Neutrophil (primary cell): ENCODE measurements at regions not wholly inside any gene's neighbourhood (a gene's known extent, or its start where the extent isn't known, plus 50 kb on each side); places are given as distances from the start of the nearest gene placed in this dataset.

ENCODE experiments used
- H3K27ac ChIP-seq: fragments of 200-600 bp; sonication (generic); 2 replicates; pipeline ENCODE4 v1.5.1; 2016; ENCODE audit warnings: mild to moderate bottlenecking, moderate library complexity
- H3K27me3 ChIP-seq: fragments of 200-600 bp; sonication (generic); 2 replicates; pipeline ENCODE4 v1.6.0; 2016; ENCODE audit warnings: mild to moderate bottlenecking
- H3K36me3 ChIP-seq: fragments of 200-600 bp; sonication (generic); 2 replicates; pipeline ENCODE4 v1.5.1; 2017
- H3K4me1 ChIP-seq, 2 experiments: fragments of 200-600 bp in 1 of 2; sonication (generic) in 1 of 2; 1 replicate in 1 of 2; 2 replicates in 1 of 2; pipeline versions ENCODE4 v1.5.1 to v1.6.1; 2013 to 2016; ENCODE audit warnings: low read depth in 1 of 2, low read length in 1 of 2, mild to moderate bottlenecking in 1 of 2, moderate library complexity in 1 of 2; ENCODE audit not compliant: control insufficient read depth in 1 of 2, insufficient read depth in 1 of 2
- H3K4me3 ChIP-seq, 2 experiments: fragments of 200-600 bp in 1 of 2; sonication (generic) in 1 of 2; 1 replicate in 1 of 2; 2 replicates in 1 of 2; pipeline ENCODE4 v1.5.1; 2013 to 2016; ENCODE audit warnings: low read depth in 1 of 2, low read length in 1 of 2, mild to moderate bottlenecking in 1 of 2, moderate library complexity in 1 of 2
- H3K9me3 ChIP-seq: fragments of 200-600 bp; sonication (generic); 2 replicates; pipeline ENCODE4 v1.5.1; 2016
- TF ChIP-seq, protein P1 (sequence below): fragments of 200-600 bp; sonication (generic); IDR thresholded peaks from 2 replicates; pipeline ENCODE4 v1.5.1; 2016; ENCODE audit warnings: antibody characterized with exemption

- Histone ChIP-seq H3K4me1 (no peaks in the 10 kb centered on the region), H3K9me3 (no peaks in the 10 kb centered on the region), H3K36me3 (no peaks in the 10 kb centered on the region), H3K4me3 (no peak overlapping the region), H3K27me3 (no peaks in the 10 kb centered on the region), H3K27ac (no peak overlapping the region)
- TF ChIP-seq, protein P1, sequence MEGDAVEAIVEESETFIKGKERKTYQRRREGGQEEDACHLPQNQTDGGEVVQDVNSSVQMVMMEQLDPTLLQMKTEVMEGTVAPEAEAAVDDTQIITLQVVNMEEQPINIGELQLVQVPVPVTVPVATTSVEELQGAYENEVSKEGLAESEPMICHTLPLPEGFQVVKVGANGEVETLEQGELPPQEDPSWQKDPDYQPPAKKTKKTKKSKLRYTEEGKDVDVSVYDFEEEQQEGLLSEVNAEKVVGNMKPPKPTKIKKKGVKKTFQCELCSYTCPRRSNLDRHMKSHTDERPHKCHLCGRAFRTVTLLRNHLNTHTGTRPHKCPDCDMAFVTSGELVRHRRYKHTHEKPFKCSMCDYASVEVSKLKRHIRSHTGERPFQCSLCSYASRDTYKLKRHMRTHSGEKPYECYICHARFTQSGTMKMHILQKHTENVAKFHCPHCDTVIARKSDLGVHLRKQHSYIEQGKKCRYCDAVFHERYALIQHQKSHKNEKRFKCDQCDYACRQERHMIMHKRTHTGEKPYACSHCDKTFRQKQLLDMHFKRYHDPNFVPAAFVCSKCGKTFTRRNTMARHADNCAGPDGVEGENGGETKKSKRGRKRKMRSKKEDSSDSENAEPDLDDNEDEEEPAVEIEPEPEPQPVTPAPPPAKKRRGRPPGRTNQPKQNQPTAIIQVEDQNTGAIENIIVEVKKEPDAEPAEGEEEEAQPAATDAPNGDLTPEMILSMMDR, result no peak
These were observed 311.5 kb downstream of the DUSP10 start for GRCh38 chr1:221430152-221430960.

DNA sequence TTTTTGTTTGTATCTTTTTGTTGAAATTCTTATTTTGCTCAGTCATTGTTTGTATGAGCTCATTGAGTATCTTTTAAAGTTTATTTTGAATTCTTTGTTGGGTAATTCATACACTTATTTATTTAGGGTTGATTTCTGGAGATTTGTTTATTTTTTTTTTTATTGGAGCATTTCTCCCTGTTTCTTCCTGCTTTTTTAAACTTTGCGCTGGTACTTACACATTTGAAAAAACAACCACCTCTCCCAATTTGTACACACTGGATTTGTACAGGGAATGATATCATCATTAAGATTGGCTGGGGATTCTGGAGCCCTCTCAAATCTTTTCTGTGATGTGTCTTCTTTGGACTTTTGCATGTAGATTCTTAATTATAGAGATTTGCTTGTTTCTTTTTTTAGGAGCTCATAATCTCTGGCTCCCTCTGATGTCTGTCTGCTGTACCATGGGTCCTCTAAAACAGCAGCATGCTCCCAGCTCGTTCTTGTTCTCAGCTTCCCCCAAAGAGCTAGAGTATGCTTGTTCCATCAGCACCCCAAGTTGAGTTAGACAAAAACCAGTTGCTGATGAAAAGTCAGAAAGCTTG, 310.7 kb downstream of the DUSP10 start:
- H3K4me1 ChIP-seq, result no peaks in the 10 kb centered on the region

GRCh38 chr1:221431961-221432360, 309.9 kb downstream of the DUSP10 start:
- Histone ChIP-seq H3K9me3 (no peaks in the 10 kb centered on the region), H3K4me1 (no peaks in the 10 kb centered on the region), H3K27me3 (no peaks in the 10 kb centered on the region), H3K36me3 (no peaks in the 10 kb centered on the region), H3K4me3 (no peak overlapping the region), H3K27ac (no peak overlapping the region)
- TF ChIP-seq, protein P1, result no peak

More for the DNA sequence above, 310.7 kb downstream of the DUSP10 start:
- no peaks in the 10 kb centered on the region for H3K27me3 ChIP-seq
- TF ChIP-seq, protein P1, result no peak
- H3K9me3 ChIP-seq, result no peaks in the 10 kb centered on the region
- H3K4me3 ChIP-seq, result no peak overlapping the region
- H3K27ac ChIP-seq, result no peak overlapping the region
- H3K36me3 ChIP-seq, result no peaks in the 10 kb centered on the region

- H3K4me1 ChIP-seq, result no peaks in the 10 kb centered on the region
- H3K36me3 ChIP-seq, result no peaks in the 10 kb centered on the region
- no peak overlapping the region for H3K4me3 ChIP-seq
- TF ChIP-seq, protein P1, result peak; percentile 89
- no peaks in the 10 kb centered on the region for H3K9me3 ChIP-seq
- H3K27me3 ChIP-seq, result peaks cover 6% of the 10 kb centered on the region
- H3K27ac ChIP-seq, result no peak overlapping the region
These were observed 306.4 kb downstream of the DUSP10 start for GRCh38 chr1:221435504-221435904.

- no peak overlapping the region for H3K4me3 ChIP-seq
- H3K9me3 ChIP-seq, result no peaks in the 10 kb centered on the region
- no peaks in the 10 kb centered on the region for H3K4me1 ChIP-seq
- TF ChIP-seq, protein P1, result no peak
- H3K27me3 ChIP-seq, result peaks cover 19% of the 10 kb centered on the region
- H3K36me3 ChIP-seq, result no peaks in the 10 kb centered on the region
- no peak overlapping the region for H3K27ac ChIP-seq
These were observed 304.7 kb downstream of the DUSP10 start for GRCh38 chr1:221437171-221437570.
